Hematopoietic multipotent progenitor cell treated with erythropoietin and hydrocortisone succinate and interleukin-3 and kit ligand, for 15 days (in vitro differentiated cells): ENCODE measurements at regions not wholly inside any gene's neighbourhood (a gene's known extent, or its start where the extent isn't known, plus 50 kb on each side); places are given as distances from the start of the nearest gene placed in this dataset.

ENCODE experiments used
- DNase-seq: peaks from one replicate; pipeline ENCODE4 v3.0.0-alpha.2; 2015; ENCODE audit warnings: low spot score

DNA sequence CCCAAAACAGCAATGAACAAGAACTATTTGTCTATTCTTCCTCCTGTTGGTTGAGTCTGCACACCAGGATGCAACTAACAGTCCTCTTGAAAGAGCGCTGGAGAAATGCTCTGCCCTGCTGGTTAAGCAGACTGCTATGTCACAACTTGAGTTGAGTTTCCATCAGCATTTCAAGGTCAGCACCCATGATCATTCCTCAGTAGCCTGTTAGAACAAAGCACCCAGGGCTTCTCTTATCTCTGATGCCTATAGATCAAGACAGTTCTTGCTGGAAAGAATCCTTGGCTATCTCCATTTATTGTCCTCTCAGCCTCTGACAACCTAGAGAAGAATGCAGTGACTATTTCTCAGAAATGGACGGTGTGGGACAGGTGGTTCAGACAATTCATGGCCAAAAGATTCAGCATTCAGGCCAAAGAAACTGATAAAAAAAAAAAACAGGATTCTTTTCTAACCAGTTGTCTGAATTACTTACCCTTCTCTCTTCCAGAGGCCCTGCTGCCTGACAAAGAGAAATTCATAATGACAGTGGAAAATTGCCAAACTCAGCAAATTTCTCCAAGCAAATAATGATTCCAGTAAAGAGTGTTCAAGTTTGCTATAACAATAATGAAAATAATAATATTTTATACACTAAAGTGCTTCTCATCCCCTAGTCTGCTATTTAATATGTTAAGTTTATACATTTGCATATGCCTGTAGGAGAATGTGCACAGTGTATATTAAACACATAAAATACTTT, 306.7 kb downstream of the EMP1 start:
- no peak for DNase-seq

DNA sequence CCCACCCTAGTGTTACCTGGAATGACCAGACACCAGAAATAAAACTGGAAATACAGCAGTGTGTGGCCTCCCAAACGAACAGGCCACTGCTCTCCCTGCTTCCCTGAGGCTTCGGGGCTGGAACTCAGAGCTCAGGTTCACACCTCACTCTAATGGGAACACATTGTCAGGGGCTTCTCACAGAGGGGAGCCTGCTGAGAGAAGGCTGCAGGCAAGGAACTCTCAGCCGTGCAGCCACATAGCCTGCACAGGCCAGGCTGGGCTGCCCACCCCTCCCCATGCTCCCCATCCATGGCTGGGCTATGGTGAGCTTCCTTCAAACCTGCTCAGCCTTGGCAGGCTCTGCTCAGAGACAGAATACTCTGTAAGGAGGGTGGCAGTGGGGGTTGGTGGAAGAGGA, 302.5 kb downstream of the EMP1 start:
- DNase-seq = no peak

DNA sequence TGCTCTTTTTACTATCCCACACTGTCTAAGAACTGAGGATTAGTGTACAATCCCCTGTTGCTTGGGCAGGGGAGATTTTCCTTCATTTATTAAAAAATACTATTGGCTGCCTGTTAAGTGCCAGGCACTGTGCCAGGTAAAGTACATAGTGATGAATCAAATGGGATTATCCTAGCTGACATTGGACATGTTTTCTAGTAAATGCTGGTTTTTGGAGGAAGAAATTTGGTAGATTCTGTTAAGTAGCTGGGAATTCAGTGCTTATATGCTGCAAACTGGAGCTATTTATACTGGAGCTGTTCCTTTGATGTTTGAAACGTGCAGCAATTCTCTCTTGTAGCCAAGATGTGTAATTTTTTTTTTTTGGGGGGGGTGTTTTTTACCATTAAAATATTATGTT, 299.6 kb downstream of the EMP1 start:
- no peak for DNase-seq

DNA sequence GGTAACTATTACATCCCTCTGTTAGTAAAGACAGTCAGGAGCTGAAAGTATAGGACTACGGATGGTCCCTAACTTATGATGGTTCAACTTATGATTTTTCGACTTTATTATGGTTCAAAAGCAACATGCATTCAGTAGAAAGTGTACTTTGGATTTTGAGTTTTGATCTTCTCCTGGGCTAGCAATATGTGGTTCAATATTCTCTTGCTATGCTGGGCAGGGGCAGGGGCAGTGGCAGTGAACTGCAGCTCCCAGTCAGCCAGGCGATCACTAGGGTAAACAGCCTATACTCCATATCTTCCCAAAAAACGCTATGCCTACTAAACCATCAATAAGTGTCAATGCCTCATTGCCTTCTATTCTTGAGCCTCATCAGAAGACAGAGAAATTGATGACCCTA, 292.7 kb downstream of the EMP1 start:
- DNase-seq = no peak

DNA sequence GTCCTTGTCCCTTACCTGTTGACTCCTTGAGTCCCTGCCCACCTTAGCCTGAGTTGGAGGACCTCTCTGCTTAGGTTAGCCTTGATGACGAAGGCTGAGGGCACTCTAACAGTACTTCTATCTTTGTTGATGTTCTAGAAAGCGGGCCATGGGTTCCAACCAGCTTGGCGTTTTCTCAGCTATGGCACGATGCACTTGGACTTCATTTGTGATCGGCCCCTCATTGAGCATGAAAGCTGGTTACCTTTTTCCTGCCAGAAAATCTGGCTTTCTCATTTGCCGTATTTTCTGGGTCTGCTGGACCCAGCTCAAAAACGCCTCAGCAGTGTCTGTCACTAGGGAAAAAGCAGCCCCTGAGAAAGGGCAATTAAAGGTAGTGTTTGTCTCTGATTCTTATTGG, 290.8 kb downstream of the EMP1 start:
- no peak for DNase-seq

DNA sequence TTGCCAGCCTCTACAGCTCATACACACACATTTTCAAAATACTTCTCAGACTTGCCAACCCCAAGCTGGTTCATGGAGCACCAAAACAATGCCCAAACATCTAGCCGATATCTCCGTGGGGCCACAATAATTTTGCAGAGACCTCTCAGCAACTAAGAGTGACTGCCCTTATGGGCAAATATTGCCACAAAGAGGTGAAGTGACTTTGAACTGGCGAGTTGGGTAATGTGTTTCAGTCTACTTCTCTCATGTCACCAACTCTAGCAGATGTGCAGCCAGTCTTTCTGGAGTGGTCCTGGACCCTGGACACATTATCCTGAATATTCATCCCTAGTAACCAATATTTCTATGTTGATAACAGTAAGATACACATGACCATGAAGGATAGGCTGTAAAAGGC, 290.3 kb downstream of the EMP1 start:
- no peak for DNase-seq

DNA sequence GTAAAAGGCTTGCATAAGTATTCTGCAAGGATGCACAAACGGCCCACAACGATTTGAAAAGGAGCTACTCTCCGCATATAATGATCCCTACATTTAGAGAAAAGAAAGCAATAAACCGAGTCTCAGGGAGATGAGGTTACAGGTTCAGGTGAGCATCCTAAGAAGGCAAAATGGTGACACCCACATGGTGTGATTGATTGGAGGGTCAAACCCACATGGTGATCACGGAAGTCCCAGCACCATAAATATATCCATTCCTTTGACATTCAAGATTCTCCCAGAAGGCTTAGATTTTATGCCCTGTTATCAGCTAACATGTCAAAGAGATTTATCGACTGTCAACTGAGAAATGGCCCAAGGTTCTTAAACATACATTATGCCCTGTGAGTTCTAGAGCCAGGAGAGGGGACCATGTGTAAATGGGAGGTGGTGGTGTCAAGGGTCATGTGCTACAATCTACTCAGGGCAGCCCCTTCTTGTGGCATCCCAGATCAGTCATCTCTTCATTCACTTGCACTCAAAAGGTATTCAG, 282.2 kb downstream of the EMP1 start:
- no peak for DNase-seq

DNA sequence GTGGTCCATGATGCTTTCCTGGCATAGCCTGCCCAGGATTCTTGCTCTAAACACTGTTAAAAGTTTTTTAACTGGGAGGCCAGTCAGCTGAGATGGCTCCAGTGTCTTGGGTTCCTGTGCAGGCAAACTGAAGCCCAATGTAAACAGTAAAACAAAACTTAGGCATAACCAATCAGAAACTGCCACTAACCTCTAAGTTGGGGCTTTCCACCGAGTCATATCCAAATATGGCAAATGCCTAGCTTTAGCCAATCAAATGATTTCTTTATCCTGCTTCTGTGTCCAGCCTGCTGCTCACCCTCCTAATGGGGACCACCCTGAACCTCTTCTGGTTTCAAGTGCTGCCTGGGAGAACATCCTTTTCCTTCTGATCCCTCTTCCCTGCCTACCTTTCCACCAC, 277.9 kb downstream of the EMP1 start:
- DNase-seq = no peak

DNA sequence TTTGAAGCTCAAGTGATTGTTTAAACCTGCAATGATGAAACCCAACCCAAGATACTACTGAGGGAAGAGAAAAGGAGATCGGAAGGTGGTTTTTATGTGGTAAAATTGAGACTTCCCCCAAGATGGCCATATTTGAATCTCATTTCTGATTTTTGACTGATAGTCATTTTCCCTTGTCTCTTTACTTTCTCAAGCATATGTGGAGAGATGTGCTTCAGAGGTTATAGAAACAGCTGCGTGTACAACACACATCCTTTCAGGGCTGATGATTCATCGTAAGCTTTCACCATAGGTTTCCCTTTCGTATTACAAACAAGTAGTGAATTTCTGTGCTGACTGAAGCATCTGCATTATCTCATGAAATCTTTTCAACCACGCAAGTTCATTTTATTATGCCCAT, 276.2 kb downstream of the EMP1 start:
- no peak for DNase-seq

DNA sequence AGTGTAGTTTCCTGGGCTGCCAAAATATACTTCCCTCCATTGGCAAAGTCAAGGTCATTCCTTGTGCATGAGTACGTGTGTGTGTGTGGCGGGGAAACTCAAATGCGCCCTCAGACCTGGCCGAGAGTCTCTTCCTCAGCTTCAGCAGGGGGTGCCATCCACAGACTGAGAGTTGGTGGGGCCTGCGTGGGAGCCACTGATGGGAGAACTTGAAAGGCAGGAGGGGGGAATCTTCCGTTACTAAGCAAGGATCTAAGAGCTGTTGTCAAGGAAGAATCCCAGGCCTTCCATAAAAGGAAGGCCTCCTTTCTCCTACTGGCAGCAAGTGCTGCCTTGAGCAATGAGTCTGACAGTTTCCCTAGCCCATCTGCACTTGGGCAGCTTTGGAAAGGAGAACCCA, 274.9 kb downstream of the EMP1 start:
- no peak for DNase-seq

DNA sequence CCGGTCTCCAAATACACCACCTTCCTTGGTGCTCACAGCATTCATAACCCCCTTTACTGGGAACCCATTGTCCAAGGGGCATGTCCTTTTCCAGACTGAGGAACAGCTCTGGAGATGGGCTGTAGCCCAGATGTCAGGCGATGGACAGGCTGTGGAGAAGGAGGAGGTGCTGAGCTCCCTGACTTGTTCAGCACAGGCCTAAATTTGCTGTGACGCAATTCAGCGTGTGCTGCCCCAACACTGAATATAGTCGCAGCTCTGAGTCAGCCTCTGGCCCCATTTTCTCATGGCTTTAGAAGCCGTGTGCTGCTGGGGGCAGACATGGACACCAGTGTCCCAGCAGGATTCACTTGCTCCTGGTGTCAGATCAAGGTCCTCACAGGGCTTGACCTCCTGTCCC, 269.1 kb downstream of the EMP1 start:
- no peak for DNase-seq

DNA sequence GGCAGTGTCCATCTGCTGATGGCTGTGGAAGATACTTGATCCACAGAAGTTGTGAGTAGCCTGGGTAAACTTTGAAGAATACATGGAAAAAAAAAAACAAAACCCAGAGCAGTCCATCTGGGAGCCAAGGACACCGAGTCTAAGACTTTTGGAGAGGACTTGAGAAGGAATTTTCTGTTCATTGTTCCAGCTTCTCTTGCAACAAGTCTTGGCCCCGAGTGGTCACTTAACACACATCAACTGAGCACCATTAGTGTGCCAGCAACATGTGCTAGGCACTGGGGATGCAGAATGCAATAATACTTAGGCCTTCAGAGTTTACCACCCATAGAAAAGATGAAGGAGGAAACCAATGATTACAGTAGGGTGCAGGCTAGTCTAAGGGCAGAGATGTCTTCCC, 266.7 kb downstream of the EMP1 start:
- DNase-seq = no peak

DNA sequence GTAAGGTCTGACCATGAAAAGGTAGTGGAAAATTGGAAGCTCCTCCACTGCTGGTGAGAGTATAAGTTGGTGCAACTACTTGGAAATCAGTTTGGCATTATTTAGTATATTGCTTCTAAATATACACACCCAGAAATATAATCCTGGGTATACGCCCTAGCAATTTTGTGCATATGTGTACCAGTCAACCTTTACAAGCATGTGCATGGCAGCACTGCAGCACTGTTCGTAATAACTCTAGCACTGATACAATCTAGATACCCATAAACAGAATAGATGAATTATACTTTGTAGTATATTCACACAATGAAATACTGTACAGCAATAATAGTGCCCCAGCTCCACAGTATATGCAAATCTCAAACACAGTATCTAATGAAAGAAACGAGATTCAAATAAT, 265.9 kb downstream of the EMP1 start:
- DNase-seq = no peak

DNA sequence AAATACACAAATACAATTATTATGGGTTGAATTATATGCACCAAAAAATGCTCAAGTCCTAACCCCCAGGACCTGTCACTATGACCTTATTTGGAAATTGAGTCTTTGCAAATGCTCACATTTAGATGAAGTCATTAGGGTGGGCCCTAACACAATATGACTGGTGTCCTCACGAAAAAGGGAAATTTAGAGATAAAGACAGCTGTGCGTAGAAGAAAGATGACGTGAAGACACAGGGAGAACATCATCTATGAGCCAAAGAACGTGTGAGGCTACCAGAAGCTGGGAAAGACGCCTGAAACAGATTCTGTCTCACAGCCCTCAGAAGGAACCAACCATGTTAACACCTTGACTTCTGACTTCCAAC, 259.2 kb downstream of the EMP1 start:
- DNase-seq = no peak

DNA sequence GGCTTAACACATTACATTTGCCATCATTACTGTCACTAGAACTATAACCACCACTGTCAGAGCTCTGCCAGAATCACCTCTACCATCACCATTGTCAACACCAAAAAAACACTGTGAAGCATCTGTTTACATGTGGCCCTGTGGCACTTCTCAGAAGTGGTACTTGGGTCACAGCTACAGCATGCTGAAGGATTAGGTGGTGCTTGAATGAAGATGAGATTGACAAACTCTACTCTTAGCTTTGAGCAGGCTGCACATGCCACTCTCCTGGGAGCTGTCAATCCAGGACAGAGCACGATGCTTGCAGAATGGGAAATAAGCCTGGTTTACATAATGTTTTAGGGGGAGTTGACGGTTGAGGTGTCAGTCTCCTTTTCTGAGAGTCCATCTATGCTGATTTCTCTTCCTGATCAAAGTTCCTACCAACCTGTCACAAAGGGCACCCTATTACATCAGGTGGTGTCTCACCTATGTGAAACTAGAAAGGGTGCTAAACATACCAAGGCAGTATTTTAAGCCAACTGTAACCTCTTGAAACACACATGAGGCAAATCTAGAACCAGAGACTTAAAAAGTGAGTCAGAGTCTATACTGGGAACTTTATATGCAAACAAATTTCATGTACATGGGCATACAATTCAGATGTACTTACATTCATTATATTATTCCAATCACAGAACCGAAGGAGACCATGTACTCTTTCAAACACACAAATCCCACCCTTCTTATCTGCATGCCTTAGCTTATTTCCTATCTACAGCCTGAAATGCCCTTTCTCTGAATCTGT, 258.7 kb downstream of the EMP1 start:
- DNase-seq = no peak

DNA sequence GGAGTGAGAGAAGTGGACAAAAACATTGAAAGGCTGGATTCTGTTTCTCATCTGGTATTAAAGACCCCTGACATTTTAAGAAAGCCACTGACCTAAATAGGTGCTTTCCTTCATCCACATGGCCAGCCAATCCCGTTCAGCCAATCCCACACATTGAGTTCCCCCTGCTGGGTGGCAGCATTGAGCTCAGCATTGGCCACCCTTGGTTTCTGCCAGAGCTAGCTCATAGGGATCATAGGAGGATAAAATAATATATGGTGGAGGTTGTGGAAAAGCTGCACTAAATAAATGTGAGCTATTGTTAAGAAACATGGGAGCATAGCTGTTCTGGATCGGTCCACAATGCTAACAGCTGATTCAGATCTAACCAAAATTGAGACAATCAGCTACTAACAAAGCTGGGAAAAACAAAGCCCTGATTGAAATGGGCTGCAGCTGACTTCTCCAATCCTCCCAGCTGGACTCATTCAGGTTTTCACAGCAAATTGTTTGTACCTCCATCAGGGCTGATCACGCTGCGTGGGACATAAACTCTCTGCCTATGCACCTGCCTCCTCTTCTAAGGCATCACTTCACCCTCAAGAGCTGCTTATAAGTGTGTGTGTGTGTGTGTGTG, 256.5 kb downstream of the EMP1 start:
- DNase-seq = no peak

DNA sequence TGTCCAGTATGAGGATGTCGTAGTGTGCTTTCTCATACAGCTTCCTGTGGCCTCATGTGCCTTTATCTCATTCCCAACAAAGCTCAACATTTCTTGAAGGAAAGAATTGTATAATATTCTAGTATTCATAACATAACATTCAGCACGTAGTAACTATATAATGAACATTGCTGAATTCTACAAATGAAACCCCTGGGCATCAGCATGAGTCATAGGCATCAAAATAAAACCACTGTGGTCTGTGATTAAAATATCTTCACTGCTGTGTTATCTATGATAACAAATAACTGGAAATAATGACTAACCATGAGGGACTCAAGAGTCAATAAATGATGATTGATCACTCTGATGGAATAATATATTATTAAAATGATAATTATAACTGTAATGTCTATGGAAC, 255.2 kb downstream of the EMP1 start:
- no peak for DNase-seq

DNA sequence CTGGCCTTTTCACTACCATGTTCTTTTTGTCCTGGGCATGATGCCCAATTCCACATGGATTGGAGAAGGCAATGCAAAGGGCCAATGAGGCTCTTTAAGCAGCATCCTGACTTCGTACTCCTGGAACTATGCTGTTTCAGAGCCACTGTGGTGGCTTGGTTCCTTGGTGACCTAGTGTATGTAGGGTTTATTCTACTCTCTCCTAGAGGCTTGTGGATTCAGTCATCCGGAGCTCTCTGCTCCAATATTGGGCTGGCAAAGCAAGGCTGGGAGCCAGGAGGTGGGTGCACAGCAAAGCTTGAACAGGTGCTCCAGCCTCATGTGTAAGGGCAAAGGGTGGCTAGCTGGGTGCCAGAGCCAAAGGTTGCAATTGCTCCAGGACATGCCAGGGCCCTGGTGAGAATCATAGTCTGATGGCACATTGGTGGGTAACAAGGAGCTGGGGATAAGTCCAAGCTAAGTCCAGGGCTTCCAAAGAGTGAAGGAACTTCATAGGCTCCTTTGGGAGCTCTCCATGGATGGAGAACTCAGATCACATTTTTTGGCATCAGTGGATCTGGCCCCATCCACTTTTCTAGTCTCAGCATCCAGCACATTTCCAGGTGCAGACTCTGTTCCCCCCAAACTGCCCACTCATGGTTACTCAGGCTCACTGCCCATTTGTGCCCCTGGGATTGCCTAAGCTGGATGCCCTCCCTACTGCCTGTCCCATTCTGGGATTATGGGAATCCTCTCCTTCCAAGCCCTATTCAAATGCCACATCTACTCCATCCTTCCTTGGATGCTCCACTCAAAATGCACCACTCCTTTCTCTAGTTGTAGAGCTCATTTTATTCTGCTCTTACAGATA, 253.9 kb downstream of the EMP1 start:
- DNase-seq = no peak

DNA sequence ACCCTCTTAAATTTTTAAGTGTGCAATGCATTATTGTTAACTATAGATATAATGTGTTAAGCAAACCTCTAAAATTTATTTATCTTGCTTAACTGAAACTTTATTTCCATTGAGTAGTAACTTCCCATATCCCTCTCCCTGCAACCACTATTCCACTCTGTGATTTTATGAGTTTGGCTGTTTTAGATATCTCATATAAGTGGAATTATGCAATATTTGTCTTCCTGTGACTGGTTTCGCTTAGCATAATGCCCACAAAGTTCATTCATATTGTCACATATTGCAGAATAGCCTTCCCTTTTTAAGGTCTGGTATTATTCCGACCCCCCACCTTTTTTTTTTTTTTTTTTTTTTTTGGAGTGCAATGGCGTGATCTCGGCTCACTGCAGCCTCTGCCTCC, 247.6 kb downstream of the EMP1 start:
- no peak for DNase-seq

DNA sequence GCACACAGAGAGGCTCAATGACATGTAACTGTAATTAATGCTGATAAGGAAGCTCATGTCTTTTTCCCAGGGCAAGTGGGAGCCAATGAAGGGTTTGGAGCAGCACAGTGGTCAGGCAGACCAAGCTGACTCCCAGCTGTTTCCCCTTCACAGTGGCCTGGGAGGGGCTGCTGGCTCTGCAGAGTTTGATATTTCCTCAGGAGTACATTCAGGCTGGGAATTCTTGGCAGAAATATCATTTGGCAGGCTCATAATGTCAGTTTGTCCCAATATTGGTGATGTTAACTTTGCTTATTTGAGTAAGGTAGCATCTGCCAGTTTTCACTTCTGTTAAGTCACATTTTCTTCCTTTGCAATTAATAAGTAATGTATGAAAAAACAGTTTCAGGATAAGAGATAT, 247.0 kb downstream of the EMP1 start:
- no peak for DNase-seq

DNA sequence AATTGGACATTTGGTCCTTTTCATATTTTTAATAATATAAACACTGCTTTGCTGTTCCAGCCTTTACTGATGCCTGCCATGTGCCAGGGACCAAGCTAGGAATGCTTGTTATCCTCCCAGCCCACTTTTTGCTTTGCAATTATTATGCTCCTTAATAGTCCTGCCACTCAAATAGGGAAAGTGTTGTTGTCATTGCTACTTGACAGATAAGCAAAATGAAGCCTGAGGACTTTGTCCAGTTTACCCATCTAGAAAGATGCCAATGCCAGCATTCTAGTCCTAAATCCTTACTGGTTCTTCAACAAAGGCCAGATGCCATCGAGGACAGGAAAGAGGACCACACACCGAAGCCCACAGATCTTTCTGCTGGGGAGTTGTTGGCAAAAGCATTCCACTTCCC, 246.5 kb downstream of the EMP1 start:
- no peak for DNase-seq

DNA sequence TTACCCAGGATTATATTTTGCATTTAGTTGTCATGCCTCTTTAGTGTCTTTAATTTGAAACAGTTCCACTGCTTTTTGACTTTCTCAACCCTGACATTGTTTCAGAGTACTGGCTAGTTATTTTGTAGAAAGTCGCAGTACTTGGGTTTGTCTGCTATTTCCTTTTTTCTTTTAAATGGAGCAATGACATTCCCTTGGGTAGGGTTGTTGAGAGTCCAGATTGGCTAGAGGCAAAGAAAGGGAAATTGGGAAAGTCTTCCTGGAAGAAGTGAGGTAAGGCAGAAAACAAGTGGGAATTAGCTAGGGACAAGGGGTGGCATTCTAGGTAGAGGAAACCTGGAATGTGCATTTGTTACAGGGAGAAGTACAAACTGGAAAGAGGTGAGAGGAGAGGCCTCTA, 245.9 kb downstream of the EMP1 start:
- no peak for DNase-seq
